Stimulated activated CD8-positive, alpha-beta memory T cell treated with anti-CD3 and anti-CD28 coated beads, Interleukin-15, amount 100 ng/mL, for 48 hours (primary cell): ENCODE measurements at regions not wholly inside any gene's neighbourhood (a gene's known extent, or its start where the extent isn't known, plus 50 kb on each side); places are given as distances from the start of the nearest gene placed in this dataset.
"Not testable (repeated sequence)": the region's sequence is repeated elsewhere in the genome, so short reads cannot be mapped to it uniquely, and the experiment has no call there.

ENCODE experiments used
- DNase-seq, 2 donors: peaks; one replicate each; pipeline ENCODE4 v3.0.0-alpha.2; 2020; ENCODE audit warnings: low read depth in 2 of 2

DNA sequence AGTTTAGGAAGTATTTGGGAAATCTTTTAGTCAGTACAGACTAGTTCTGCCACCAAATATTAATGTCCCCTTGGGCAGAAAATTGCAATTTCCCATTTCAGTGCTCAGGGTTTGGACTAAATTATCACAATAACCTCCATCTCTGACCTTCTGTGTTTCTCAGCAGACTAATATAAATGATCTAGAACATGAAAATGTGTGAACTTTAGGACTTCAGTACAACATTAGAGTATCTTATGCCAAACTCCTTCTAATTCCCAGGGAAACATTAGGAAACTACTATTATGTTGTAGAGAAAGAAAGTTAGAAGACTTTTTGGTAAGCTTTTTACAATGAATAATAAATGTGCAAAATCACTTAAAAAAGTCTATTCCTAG is 1087.6 kb upstream of the CITED2 start:
- DNase-seq: no peak

GRCh38 chr6:140460267-140460666 is 1085.8 kb upstream of the CITED2 start:
- DNase-seq: no peak

DNA sequence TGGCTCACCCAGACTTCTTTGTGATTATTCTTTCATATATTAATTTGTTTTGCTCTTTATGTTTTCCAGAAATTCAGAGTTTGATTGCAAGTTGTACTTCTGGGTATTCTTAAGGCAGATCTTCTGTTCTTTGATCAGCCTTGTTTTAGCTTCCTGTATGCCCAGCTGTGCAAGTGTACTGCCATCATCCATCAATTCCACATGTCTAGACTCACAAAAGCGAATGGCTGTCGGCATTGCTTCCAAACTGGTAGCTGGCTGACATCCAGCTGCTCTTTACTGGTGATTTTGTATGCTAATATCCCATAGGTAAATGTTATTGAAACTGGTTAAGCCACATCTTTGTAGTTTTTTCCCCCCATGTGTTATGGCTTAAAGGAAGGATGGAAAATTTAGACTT is 1084.8 kb upstream of the CITED2 start:
- no peak for DNase-seq

DNA sequence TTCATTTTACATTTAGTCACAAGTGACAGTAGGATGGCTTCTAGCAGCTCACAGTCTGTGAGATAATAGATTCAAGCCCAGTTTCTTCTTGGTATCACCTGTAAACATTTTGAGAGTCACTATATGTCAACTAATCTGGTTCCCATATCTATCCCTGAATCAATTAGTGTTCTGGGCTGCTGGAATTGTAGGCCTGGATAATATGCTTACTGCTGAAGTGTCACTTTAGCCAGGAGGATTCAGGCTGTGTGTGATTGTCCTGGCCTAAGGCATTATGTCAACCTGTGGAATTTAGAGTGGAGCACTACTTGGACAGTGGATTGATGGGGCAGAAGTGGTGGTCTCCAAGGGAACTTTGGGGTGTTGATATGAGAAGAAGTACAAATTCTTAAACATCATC is 1071.8 kb upstream of the CITED2 start:
- no peak for DNase-seq

DNA sequence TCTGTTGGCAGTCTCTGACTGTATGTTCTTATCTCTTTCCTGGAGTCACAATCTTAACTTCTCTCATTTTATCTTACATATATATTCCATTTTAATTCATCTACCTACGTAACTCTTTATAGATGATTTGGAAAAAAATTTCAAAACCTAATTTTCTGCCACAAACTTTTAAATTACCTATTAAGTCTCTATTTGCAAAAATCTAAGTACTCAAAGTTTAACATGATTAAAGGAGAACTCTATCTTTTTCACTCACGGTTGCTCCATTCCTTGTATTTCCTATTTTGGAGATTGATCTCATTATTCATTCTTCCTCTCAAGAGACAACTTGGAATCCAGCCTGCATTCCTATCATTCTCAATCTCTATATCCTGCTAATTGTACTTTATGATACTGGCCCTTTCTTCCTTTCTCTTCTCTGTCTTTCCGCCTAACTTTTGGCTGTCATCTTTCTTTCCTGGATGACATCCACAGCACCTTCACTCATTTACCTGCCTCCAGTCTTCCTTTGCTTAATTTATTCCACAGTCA is 1071.1 kb upstream of the CITED2 start:
- DNase-seq: no peak

- DNase-seq: not testable (repeated sequence)
Measured at GRCh38 chr6:140443112-140443511, 1068.7 kb upstream of the CITED2 start.

DNA sequence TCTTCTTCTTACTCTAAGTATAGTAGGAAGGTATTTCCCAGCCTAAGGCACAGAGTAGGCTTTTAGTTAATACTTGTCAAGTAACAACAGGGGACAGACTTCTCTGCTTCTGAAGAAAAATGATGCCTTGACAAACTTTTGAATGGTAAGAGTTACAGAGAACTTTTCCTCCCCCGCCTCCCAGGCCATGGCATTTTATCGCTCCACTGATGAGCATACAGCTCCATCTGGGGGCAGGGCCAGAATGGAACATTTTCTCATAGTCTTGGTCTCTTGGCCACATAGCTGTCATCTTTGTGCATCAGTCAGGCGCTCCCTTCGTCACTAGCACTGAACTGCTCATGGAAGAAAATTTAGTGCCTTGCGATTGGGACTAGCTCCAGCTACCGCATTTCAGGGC is 1066.8 kb upstream of the CITED2 start:
- DNase-seq: no peak

DNA sequence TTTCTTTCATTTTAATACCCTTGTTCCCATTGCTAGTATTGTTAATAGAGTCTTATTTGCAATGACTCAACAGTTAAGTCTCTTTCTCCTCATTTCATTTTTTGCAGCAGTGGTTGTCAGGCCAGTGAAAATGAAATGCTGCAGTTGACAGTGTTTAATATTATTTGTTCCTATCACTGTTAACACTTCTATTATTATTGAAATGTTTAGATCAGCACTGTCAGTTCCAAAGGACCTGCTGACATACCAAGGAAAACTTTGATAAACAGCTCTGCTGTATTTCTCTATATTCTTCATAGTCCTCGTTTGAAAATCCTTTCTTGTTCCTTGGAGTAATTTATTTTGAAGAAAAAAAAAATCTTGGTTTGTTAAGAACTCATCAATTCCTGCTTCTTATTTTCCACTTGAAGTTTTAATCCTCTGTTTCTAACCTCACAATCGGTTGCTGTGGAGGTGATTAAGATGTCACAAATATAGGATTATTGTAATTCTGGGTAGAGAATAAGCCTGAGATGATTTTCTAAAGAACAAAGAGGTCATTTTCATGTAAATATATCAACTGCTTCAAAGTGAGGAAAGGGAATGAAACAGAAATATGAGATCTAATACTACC is 1065.9 kb upstream of the CITED2 start:
- DNase-seq: no peak

- no peak for DNase-seq
Measured at GRCh38 chr6:140438346-140438735, 1063.9 kb upstream of the CITED2 start.

- no peak for DNase-seq
Measured at GRCh38 chr6:140437619-140438345, 1063.3 kb upstream of the CITED2 start.

DNA sequence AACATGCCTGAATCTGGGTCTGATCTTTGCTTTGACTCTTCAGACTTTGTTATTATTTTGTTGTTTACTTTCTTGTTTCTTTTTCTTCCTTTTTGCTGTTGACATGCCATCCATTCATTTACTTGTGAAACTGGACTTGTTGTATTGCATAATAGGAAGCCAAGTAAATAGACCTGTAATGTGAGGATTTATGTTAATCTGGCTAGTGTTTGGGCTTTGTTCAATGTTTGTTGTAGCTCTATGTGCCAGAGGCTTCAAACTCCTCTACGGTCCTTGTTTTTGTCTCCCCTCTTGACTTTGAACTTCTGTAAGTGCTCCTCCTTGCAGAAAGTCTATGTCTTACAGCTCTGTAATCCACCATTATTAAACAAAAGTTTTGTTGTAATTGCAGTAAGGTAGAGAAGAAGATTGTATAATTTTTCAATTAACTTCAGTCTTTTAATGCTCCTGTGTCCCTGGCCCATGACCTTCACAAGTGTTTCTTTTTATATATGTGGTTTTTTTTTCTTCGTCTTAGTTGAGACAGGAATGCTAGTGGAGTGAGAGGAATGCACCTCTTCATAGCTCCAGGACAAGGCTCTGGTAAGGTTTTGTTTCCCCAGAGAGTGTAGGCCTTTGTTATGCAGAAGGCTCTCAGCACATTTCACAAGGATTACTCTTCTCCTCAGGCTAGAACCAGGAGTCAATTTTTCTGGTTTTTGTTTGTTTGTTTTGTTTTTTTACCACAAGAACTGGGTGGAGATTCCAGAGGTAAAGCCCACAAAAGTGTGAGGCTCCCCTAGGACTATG is 1061.8 kb upstream of the CITED2 start:
- DNase-seq: no peak

- DNase-seq: no peak
Measured at GRCh38 chr6:140434761-140435160, 1060.3 kb upstream of the CITED2 start.

GRCh38 chr6:140433072-140433471 is 1058.6 kb upstream of the CITED2 start:
- no peak for DNase-seq

DNA sequence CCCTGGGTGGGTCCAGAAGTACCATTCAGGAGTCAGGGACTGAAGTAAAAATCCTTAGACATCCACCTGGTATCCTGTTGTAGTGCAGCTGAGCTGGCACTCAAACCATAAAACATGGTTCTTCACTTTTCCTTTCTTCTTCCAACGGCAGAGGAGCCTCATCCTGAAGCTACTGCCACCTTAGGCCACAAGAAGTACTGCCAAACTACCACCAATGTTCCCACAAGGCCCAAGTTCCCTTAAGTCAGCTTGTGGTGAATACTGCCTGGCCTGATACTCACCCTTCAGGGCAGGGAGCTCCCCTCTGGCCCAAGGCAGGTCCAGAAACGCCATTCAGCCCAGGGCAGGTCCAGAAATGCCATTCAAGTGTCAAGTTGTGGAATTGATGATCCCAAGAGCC is 1053.4 kb upstream of the CITED2 start:
- DNase-seq: no peak

GRCh38 chr6:140414966-140415620 is 1040.6 kb upstream of the CITED2 start:
- no peak for DNase-seq

GRCh38 chr6:140403020-140403419 is 1028.6 kb upstream of the CITED2 start:
- DNase-seq: no peak

GRCh38 chr6:140401761-140402160 is 1027.3 kb upstream of the CITED2 start:
- no peak for DNase-seq

- DNase-seq: no peak
Measured at GRCh38 chr6:140398076-140398475, 1023.6 kb upstream of the CITED2 start.

GRCh38 chr6:140397106-140397505 is 1022.7 kb upstream of the CITED2 start:
- no peak for DNase-seq

DNA sequence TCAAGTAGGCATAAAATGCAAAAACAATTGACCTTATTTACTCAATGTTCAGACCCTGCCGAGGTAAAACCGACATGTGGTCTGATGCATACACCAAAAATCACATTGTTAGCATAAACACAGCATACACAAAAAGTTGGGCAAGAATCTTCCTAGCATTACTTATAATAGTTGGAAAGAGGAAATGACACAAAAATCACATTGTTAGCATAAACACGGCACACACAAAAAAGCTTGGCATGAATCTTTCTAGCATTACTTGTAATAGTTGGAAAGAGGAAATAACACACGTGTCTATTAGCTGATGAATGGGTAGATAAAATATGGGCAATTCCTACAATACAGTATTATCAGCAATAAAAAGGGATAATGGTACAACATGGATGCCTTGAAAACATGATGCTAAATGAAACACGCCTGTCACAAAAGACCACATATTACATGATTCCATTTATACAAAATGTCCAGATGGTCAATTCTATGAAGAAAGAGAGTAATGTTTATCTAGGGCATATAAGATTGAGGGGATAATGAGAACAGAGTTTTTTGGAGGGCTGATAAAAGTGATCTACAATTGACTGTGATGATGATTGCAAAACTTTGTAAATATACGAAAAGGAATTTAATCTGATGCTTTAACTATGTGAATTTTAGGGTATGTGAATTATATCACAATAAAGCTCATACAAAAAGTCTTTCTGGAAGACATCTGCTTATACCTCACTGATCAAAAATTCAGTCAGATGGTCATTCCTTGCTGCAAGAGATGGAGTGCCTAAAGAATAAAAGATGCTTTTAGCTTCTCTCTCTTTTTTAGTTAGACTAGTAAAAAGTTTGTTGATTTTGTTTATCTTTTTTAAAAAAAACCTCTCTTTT is 1019.5 kb upstream of the CITED2 start:
- no peak for DNase-seq

- DNase-seq: no peak
Measured at GRCh38 chr6:140388815-140389214, 1014.4 kb upstream of the CITED2 start.
